ENCODE measurements at regions not wholly inside any gene's neighbourhood (a gene's known extent, or its start where the extent isn't known, plus 50 kb on each side); places are given as distances from the start of the nearest gene placed in this dataset.
"Not testable (repeated sequence)": the region's sequence is repeated elsewhere in the genome, so short reads cannot be mapped to it uniquely, and the experiment has no call there.

DNA sequence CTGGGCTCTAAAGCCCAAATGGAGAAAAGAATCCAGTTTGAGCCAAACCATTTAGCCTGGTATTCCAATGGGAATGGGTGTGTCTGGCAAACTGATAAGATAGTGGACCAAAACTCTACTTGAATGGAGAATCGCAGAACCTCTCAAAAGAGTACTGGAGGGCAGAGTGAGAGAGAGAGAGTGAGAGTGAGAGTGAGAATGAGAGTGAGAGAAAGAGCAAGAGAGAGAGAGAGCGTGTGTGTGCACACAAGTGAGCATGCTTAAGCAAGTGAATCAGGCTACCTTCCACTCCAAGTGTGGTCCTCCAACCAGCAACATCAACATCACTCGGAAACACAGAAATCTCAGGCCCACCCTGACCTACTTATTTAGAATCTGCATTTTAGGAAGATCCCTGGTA is 58.8 kb downstream of the UQCRFS1 start:
- no peak overlapping the region for H3K4me3 ChIP-seq (replicated peaks; ENCODE audit: low read depth, low read length)
- TF ChIP-seq, protein P1, sequence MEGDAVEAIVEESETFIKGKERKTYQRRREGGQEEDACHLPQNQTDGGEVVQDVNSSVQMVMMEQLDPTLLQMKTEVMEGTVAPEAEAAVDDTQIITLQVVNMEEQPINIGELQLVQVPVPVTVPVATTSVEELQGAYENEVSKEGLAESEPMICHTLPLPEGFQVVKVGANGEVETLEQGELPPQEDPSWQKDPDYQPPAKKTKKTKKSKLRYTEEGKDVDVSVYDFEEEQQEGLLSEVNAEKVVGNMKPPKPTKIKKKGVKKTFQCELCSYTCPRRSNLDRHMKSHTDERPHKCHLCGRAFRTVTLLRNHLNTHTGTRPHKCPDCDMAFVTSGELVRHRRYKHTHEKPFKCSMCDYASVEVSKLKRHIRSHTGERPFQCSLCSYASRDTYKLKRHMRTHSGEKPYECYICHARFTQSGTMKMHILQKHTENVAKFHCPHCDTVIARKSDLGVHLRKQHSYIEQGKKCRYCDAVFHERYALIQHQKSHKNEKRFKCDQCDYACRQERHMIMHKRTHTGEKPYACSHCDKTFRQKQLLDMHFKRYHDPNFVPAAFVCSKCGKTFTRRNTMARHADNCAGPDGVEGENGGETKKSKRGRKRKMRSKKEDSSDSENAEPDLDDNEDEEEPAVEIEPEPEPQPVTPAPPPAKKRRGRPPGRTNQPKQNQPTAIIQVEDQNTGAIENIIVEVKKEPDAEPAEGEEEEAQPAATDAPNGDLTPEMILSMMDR (IDR thresholded peaks at IDR 0.05; ENCODE audit: low read depth, low read length, missing control alignments): no peak
- no peak for DNase-seq (ENCODE audit: extremely low read depth, low read depth)

- no peak overlapping the region for H3K4me3 ChIP-seq (replicated peaks; ENCODE audit: low read depth, low read length)
- no peak for DNase-seq (ENCODE audit: extremely low read depth, low read depth)
- TF ChIP-seq, protein P1 (IDR thresholded peaks at IDR 0.05; ENCODE audit: low read depth, low read length, missing control alignments): no peak
Observed at GRCh38 chr19:29145756-29146155, 67.2 kb downstream of the UQCRFS1 start.

GRCh38 chr19:29143183-29143582 is 69.8 kb downstream of the UQCRFS1 start:
- no peak overlapping the region for H3K4me3 ChIP-seq (replicated peaks; ENCODE audit: low read depth, low read length)
- TF ChIP-seq, protein P1 (IDR thresholded peaks at IDR 0.05; ENCODE audit: low read depth, low read length, missing control alignments): no peak
- DNase-seq (ENCODE audit: extremely low read depth, low read depth): no peak

DNA sequence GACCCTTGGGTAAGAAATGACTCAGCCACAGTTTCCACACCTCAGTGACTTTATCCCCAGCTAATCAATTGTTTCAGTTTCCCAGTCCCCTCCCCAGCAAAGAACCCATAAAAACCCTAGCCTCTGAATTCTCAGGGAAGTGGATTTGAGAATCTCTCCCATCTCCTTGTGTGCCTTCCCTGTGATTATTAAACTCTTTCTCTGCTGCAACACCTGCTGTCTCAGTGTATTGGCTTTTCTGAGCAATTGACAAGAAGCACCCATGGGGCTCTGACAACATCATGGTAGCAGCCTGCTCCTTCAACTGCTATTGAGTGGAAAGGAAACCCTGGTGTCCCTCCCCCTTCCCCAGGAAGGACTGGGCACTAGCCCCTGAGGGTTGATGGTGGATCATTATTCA is 73.7 kb downstream of the UQCRFS1 start:
- TF ChIP-seq, protein P1 (IDR thresholded peaks at IDR 0.05; ENCODE audit: low read depth, low read length, missing control alignments): no peak
- DNase-seq (ENCODE audit: extremely low read depth, low read depth): no peak
- H3K4me3 ChIP-seq (replicated peaks; ENCODE audit: low read depth, low read length): no peak overlapping the region

DNA sequence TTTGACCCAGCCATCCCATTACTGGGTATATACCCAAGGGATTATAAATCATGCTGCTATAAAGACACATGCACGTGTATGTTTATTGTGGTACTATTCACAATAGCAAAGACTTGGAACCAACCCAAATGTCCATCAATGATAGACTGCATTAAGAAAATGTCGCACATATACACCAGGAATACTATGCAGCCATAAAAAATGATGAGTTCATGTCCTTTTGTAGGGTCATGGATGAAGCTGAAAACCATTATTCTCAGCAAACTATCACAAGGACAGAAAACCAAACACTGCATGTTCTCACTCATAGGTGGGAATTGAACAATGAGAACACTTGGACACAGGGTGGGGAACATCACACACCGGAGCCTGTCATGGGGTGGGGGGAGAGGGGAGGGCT is 74.7 kb downstream of the UQCRFS1 start:
- not testable (repeated sequence) for DNase-seq (ENCODE audit: extremely low read depth, low read depth); H3K4me3 ChIP-seq (replicated peaks; ENCODE audit: low read depth, low read length)

- no peak for DNase-seq (ENCODE audit: extremely low read depth, low read depth)
- H3K4me3 ChIP-seq (replicated peaks; ENCODE audit: low read depth, low read length): no peak overlapping the region
- TF ChIP-seq, protein P1 (IDR thresholded peaks at IDR 0.05; ENCODE audit: low read depth, low read length, missing control alignments): no peak
Observed at GRCh38 chr19:29131456-29131855, 81.5 kb downstream of the UQCRFS1 start.

GRCh38 chr19:29129148-29129547 is 83.8 kb downstream of the UQCRFS1 start:
- H3K4me3 ChIP-seq (replicated peaks; ENCODE audit: low read depth, low read length): no peak overlapping the region
- TF ChIP-seq, protein P1 (IDR thresholded peaks at IDR 0.05; ENCODE audit: low read depth, low read length, missing control alignments): no peak
- no peak for DNase-seq (ENCODE audit: extremely low read depth, low read depth)
